Brain microvascular endothelial cell (primary cell): ENCODE measurements at regions not wholly inside any gene's neighbourhood (a gene's known extent, or its start where the extent isn't known, plus 50 kb on each side); places are given as distances from the start of the nearest gene placed in this dataset.

ENCODE experiments used
- DNase-seq: peaks from one replicate; pipeline ENCODE4 v3.0.0-alpha.2; 2020
- H3K27ac ChIP-seq: fragments of 250-450 bp; sonication (Bioruptor Pico); 2 replicates; pipeline ENCODE4 v1.5.1; 2020; ENCODE audit warnings: mild to moderate bottlenecking, moderate library complexity
- H3K27me3 ChIP-seq: fragments of 250-450 bp; sonication (Bioruptor Pico); replicated peaks from 2 replicates; pipeline ENCODE4 v1.5.1; 2020; ENCODE audit warnings: mild to moderate bottlenecking
- H3K36me3 ChIP-seq: fragments of 250-450 bp; sonication (Bioruptor Pico); replicated peaks from 2 replicates; pipeline ENCODE4 v1.5.1; 2020; ENCODE audit warnings: mild to moderate bottlenecking
- H3K4me3 ChIP-seq: 2 replicates; pipeline ENCODE4 v1.5.1; 2011; ENCODE audit warnings: low read depth, mild to moderate bottlenecking, control low read depth, low read length, moderate library complexity
- in situ Hi-C: cut with HindIII; loops from 2 replicates; pipeline ENCODE4 v1.10.0; 2017; ENCODE audit warnings: low sequenced_read_pairs, low pct_ligation_motif_present
- TF ChIP-seq, protein P1 (sequence below): IDR thresholded peaks from 2 replicates; pipeline ENCODE4 v1.5.1; 2011; ENCODE audit warnings: low read depth, mild to moderate bottlenecking, moderate library complexity, low read length, control low read depth, inconsistent platforms; ENCODE audit errors: missing control alignments

DNA sequence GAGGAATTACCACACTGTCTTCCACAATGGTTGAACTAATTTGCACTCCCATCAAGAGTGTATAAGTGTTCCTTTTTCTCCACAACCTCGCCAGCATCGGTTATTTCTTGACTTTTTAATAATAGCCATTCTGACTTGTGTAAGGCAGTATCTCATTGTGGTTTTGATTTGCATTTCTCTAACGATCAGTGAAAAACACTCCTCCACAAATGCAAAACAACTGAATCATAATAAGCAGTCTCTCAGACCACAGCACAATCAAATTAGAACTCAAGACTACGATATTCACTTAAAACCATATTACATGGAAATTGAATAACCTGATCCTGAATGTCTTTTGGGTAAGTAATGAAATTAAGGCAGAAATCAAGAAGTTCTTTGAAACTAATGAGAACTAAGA lies 371.7 kb downstream of the CXXC4 start:
- in situ Hi-C loops = no loop called here
- H3K27ac ChIP-seq = no peak overlapping the region
- TF ChIP-seq, protein P1, sequence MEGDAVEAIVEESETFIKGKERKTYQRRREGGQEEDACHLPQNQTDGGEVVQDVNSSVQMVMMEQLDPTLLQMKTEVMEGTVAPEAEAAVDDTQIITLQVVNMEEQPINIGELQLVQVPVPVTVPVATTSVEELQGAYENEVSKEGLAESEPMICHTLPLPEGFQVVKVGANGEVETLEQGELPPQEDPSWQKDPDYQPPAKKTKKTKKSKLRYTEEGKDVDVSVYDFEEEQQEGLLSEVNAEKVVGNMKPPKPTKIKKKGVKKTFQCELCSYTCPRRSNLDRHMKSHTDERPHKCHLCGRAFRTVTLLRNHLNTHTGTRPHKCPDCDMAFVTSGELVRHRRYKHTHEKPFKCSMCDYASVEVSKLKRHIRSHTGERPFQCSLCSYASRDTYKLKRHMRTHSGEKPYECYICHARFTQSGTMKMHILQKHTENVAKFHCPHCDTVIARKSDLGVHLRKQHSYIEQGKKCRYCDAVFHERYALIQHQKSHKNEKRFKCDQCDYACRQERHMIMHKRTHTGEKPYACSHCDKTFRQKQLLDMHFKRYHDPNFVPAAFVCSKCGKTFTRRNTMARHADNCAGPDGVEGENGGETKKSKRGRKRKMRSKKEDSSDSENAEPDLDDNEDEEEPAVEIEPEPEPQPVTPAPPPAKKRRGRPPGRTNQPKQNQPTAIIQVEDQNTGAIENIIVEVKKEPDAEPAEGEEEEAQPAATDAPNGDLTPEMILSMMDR = no peak
- H3K27me3 ChIP-seq = no peaks in the 10 kb centered on the region
- H3K4me3 ChIP-seq = no peak overlapping the region
- no peaks in the 10 kb centered on the region for H3K36me3 ChIP-seq
- DNase-seq = no peak

DNA sequence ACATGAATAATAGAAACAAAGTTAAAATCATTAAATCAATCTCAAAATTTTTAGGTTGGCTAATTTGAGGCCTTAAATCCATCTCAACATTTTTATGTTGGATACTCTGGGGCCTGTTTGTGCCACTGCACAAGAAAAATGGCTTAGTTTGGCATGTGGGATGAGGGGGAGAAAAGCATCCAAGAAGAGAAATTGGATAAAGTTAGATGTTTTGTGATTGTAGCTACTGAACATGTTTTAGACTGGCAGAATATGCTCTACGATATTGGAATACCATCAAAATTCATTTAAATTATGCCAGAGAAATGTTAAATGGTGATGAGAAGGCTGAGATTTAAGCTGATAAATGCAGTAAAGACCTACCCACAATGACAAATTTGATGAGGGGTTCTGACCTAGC lies 376.9 kb downstream of the CXXC4 start:
- H3K27me3 ChIP-seq = no peaks in the 10 kb centered on the region
- no peaks in the 10 kb centered on the region for H3K36me3 ChIP-seq
- no peak for DNase-seq
- H3K4me3 ChIP-seq = no peak overlapping the region
- no peak overlapping the region for H3K27ac ChIP-seq
- TF ChIP-seq, protein P1 = no peak
- in situ Hi-C loops = no loop called here

DNA sequence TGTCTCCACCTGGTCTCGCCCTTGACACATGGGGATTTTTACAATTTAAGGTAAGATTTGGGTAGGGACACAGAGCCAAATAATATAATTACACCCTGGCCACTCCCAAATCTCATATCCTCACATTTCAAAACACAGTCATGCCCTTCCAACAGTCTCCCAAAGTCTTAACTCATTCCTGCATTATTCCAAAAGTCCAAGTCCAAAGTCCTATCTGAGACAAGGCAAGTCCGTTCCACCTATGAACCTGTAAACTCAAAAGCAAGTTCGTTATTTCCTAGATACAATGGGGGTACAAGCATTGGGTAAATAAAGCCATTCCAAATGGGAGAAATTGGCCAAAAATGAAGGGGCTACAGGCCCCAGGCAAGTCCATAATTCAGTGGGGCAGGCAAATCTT lies 380.8 kb downstream of the CXXC4 start:
- in situ Hi-C loops = no loop called here

DNA sequence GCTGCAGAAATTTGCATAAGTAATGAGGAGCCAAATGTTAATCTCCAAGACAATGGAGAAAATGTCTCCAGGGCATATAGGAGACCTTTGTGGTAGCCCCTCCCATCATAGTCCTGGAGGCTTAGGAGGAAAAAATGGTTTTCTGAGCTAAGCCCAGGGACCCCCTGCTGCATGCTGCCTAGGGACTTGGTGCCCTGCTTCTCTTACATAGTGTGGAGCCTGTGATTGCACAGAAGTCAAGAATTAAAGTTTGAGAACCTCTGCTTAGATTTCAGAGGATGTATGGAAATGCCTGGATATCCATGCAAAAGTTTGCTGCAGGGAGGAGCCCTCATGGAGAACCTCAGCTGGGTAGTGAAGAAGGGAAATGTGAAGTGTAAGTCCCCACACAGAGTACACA lies 379.4 kb upstream of the TACR3 start:
- no peaks in the 10 kb centered on the region for H3K27me3 ChIP-seq
- TF ChIP-seq, protein P1 = no peak
- H3K4me3 ChIP-seq = no peak overlapping the region
- in situ Hi-C loops = no loop called here
- H3K27ac ChIP-seq = no peak overlapping the region
- no peaks in the 10 kb centered on the region for H3K36me3 ChIP-seq
- no peak for DNase-seq

More for the DNA sequence above, 380.8 kb downstream of the CXXC4 start:
- Histone ChIP-seq H3K4me3 (no peak overlapping the region), H3K27me3 (no peaks in the 10 kb centered on the region), H3K36me3 (no peaks in the 10 kb centered on the region), H3K27ac (no peak overlapping the region)
- TF ChIP-seq, protein P1 = no peak
- DNase-seq = no peak

DNA sequence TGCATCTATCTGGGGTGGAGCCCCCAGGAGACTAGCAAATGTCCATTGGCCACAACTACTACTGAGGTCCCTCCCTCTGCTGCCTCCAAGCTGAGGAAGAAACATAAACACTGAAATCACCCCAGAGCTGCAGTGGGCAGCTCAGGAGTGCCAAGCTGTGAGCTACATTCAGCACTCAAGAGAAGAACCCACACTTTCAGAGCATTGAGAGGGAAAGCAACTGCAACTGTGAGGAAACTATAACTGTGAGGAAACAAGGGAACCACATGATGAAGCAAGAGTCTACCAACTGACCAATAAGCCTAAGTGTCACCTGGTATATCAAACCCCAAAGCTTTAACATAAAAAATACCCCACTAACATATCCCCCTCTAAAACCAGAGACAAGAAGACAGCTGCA lies 373.5 kb upstream of the TACR3 start:
- H3K27me3 ChIP-seq = no peaks in the 10 kb centered on the region
- in situ Hi-C loops = no loop called here
- H3K27ac ChIP-seq = no peak overlapping the region
- TF ChIP-seq, protein P1 = no peak
- H3K36me3 ChIP-seq = no peaks in the 10 kb centered on the region
- DNase-seq = no peak
- H3K4me3 ChIP-seq = no peak overlapping the region

DNA sequence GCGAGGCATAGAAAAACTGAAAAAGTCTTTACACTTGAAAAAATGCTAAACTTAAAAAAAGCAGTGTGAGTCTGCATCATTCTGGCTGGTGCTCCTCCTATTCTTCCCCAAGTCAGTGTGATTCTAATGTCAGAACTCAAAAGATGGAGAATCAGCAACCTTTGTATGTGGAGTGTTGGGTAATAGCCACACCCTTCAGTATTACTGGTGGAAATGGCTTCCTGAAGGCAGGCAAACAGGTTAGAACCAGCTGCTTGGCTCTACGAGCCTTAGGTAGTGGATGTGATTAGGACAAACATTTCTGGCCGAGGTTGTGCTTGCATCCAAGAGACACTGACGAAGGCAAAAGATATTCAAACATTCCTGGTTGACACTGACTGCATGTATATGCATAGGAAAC lies 353.4 kb upstream of the TACR3 start:
- no peak overlapping the region for H3K27ac ChIP-seq
- in situ Hi-C loops = no loop called here
- H3K36me3 ChIP-seq = no peaks in the 10 kb centered on the region
- no peak overlapping the region for H3K4me3 ChIP-seq
- TF ChIP-seq, protein P1 = no peak
- DNase-seq = no peak
- H3K27me3 ChIP-seq = no peaks in the 10 kb centered on the region
